ENCODE measurements at regions not wholly inside any gene's neighbourhood (a gene's known extent, or its start where the extent isn't known, plus 50 kb on each side); places are given as distances from the start of the nearest gene placed in this dataset.
"Not testable (repeated sequence)": the region's sequence is repeated elsewhere in the genome, so short reads cannot be mapped to it uniquely, and the experiment has no call there.

DNA sequence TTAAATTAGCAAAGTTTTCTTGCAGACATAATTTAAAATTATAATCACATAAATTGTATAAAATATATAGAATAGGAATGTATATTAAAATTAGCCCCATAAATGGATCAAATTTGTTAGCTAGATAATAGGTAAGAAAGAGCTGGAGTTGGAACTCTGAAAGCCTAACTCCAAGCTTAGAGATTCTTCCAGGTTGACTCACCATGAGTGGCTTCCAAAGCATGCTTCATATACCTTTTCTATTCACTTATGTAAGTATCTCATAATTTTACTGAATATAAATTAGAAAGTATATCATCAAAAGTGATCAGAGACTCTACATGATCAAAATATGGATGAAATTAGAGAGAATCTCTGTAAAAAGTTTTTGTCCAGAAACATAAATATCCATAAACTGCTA is 320.7 kb upstream of the MAGI2 start:
- TF ChIP-seq, protein P1, sequence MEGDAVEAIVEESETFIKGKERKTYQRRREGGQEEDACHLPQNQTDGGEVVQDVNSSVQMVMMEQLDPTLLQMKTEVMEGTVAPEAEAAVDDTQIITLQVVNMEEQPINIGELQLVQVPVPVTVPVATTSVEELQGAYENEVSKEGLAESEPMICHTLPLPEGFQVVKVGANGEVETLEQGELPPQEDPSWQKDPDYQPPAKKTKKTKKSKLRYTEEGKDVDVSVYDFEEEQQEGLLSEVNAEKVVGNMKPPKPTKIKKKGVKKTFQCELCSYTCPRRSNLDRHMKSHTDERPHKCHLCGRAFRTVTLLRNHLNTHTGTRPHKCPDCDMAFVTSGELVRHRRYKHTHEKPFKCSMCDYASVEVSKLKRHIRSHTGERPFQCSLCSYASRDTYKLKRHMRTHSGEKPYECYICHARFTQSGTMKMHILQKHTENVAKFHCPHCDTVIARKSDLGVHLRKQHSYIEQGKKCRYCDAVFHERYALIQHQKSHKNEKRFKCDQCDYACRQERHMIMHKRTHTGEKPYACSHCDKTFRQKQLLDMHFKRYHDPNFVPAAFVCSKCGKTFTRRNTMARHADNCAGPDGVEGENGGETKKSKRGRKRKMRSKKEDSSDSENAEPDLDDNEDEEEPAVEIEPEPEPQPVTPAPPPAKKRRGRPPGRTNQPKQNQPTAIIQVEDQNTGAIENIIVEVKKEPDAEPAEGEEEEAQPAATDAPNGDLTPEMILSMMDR (conservative IDR thresholded peaks at IDR 0.05; ENCODE audit: control insufficient read depth, insufficient read depth, low read depth, low read length) = no peak
- DNase-seq (ENCODE audit: low read depth) = no peak
- no peak overlapping the region for H3K4me3 ChIP-seq (ENCODE audit: control insufficient read depth, low read depth, low read length)

DNA sequence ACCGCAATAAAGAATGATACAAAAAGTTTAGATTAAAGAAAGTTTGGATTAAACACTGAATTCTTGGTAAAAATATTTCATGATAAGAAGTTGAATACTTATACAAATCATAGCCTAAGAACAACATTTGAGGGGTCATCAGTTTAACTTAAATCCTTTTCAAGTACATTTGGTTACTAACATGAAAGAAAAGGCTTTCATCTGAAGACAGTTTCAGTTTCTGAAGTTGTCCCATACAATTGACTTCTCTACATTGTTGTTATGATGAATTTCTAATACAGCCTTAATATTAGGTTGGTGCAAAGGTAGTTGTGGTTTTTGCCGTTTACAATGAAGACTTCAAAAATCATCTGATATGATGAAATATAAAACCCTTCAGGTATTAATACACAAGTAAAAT is 317.5 kb upstream of the MAGI2 start:
- no peak for DNase-seq (ENCODE audit: low read depth)
- TF ChIP-seq, protein P1 (conservative IDR thresholded peaks at IDR 0.05; ENCODE audit: control insufficient read depth, insufficient read depth, low read depth, low read length) = no peak
- H3K4me3 ChIP-seq (ENCODE audit: control insufficient read depth, low read depth, low read length) = no peak overlapping the region

GRCh38 chr7:79770063-79770462 is 316.6 kb upstream of the MAGI2 start:
- H3K4me3 ChIP-seq (ENCODE audit: control insufficient read depth, low read depth, low read length) = no peak overlapping the region
- DNase-seq (ENCODE audit: low read depth) = no peak
- TF ChIP-seq, protein P1 (conservative IDR thresholded peaks at IDR 0.05; ENCODE audit: control insufficient read depth, insufficient read depth, low read depth, low read length) = no peak

GRCh38 chr7:79767876-79768560 is 314.6 kb upstream of the MAGI2 start:
- not testable (repeated sequence) for DNase-seq (ENCODE audit: low read depth); H3K4me3 ChIP-seq (ENCODE audit: control insufficient read depth, low read depth, low read length)

DNA sequence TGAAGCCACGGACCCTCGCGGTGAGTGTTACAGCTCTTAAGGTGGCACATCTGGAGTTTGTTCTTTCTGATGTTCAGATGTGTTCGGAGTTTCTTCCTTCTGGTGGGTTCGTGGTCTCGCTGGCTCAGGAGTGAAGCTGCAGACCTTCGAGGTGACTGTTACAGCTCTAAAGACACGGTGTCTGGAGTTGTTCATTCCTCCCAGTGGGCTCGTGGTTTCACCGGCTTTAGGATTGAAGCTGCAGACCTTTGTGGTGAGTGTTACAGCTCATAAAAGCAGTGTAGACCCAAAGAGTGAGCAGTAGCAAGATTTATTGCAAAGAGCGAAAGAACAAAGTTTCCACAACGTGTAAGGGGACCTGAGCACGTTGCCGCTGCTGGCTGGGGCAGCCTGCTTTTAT is 313.7 kb upstream of the MAGI2 start:
- DNase-seq (ENCODE audit: low read depth); H3K4me3 ChIP-seq (ENCODE audit: control insufficient read depth, low read depth, low read length): not testable (repeated sequence)

DNA sequence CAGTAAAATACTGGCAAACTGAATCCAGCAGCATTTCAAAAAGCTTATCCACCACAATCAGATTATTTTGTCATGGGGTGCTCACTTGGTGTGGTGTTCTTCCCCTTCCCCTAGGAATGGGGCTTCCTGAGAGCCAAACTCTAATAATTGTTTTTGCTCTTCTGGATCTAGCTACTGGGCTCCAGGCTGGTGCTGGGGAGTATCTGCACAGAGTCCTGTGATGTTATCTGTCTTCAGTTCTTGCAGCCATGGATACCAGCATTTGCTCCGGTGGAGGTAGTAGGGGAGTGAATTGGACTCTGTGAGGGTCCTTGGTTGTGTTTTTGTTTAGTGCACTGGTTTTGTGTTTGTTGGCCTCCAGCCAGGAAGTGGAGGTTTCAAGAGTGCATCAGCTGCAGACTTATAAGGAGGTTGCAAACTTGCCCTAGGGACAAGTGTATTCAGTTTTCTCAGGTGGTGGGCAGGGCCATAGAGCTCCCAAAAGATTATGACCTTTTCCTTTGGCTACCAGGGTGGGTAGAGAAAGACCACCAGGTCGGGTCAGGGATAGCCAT is 308.5 kb upstream of the MAGI2 start:
- no peak overlapping the region for H3K4me3 ChIP-seq (ENCODE audit: control insufficient read depth, low read depth, low read length)
- peak; percentile 2 for DNase-seq (ENCODE audit: low read depth)
- TF ChIP-seq, protein P1 (conservative IDR thresholded peaks at IDR 0.05; ENCODE audit: control insufficient read depth, insufficient read depth, low read depth, low read length) = no peak

- DNase-seq (ENCODE audit: low read depth); H3K4me3 ChIP-seq (ENCODE audit: control insufficient read depth, low read depth, low read length): not testable (repeated sequence)
Observed at GRCh38 chr7:79750941-79751340, 297.5 kb upstream of the MAGI2 start.

DNA sequence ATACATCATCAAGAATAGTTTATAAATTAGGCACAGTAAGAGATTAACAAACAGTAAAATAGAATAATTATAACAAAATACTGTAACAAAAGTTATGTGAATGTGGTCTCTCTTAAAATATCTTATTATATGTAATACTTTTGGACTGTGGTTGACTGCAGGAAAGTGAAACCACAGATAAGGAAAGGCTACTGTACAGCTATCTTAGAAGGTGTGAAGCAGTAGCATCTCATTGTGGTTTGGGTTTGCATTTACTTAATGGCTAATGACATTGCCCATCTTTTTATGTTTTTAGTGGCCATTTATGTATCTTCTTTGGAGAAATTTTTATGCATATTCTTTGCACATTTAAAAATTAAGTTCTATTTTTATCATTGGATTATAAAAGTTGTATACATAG is 296.4 kb upstream of the MAGI2 start:
- no peak for DNase-seq (ENCODE audit: low read depth)
- no peak overlapping the region for H3K4me3 ChIP-seq (ENCODE audit: control insufficient read depth, low read depth, low read length)
- TF ChIP-seq, protein P1 (conservative IDR thresholded peaks at IDR 0.05; ENCODE audit: control insufficient read depth, insufficient read depth, low read depth, low read length) = no peak
